Peyer's patch (tissue), 4 donors: ENCODE measurements at regions not wholly inside any gene's neighbourhood (a gene's known extent, or its start where the extent isn't known, plus 50 kb on each side); places are given as distances from the start of the nearest gene placed in this dataset.

Source experiments
- DNase-seq, 3 donors: peaks; one replicate each; pipeline ENCODE4 v3.0.0-alpha.2; 2017 to 2019
- H3K27ac ChIP-seq, 4 donors: fragments of 200-600 bp; sonication (generic); one replicate each; pipeline ENCODE4 v1.5.1; 2016 to 2019
- H3K27me3 ChIP-seq, 2 donors: fragments of 200-600 bp; sonication (generic); one replicate each; pipeline ENCODE4 v1.5.1; 2019
- H3K36me3 ChIP-seq, 3 donors: fragments of 200-600 bp; sonication (generic); one replicate each; pipeline ENCODE4 v1.5.1; 2016 to 2019
- H3K4me1 ChIP-seq, 4 donors: fragments of 200-600 bp; sonication (generic); one replicate each; pipeline ENCODE4 v1.5.1; 2016 to 2019
- H3K4me3 ChIP-seq, 4 donors: fragments of 200-600 bp; sonication (generic); 1 replicate in 3 of 4; 2 replicates in 1 of 4; pipeline ENCODE4 v1.5.1; 2016 to 2019; ENCODE audit warnings: mild to moderate bottlenecking in 1 of 4
- H3K9me3 ChIP-seq, 4 donors: fragments of 200-600 bp; sonication (generic); one replicate each; pipeline ENCODE4 v1.5.1; 2016 to 2019; ENCODE audit warnings: mild to moderate bottlenecking in 1 of 4
- CTCF ChIP-seq, 6 experiments: fragments of 450-650 bp in 4 of 6; fragments of 200-600 bp in 2 of 6; sonication (generic) in 1 of 6; IDR thresholded peaks; one replicate each; pipeline ENCODE4 v1.5.1; 2017 to 2019; ENCODE audit warnings: antibody characterized with exemption in 6 of 6, mild to moderate bottlenecking in 3 of 6, moderate library complexity in 1 of 6
- POLR2A ChIP-seq, 2 donors: fragments of 450-650 bp; IDR thresholded peaks; one replicate each; pipeline ENCODE4 v1.5.1; 2017; ENCODE audit warnings: antibody characterized with exemption in 2 of 2, mild to moderate bottlenecking in 2 of 2, moderate library complexity in 2 of 2

- Histone ChIP-seq H3K36me3 (no peaks in the 10 kb centered on the region), H3K27ac (no peak overlapping the region), H3K4me3 (no peak overlapping the region), H3K4me1 (no peaks in the 10 kb centered on the region), H3K9me3 (no peaks in the 10 kb centered on the region), H3K27me3 (no peaks in the 10 kb centered on the region)
- TF ChIP-seq CTCF (IDR thresholded peaks at IDR 0.05): no peak
- no peak for DNase-seq
Measured at GRCh38 chr15:91737151-91737818, 116.2 kb upstream of the SLCO3A1 start.

GRCh38 chr15:91741986-91742385 lies 111.5 kb upstream of the SLCO3A1 start:
- DNase-seq: no peak
- Histone ChIP-seq H3K27ac (no peak overlapping the region), H3K9me3 (no peaks in the 10 kb centered on the region), H3K4me1 (no peaks in the 10 kb centered on the region), H3K27me3 (no peaks in the 10 kb centered on the region), H3K36me3 (no peaks in the 10 kb centered on the region), H3K4me3 (no peak overlapping the region)
- TF ChIP-seq CTCF (IDR thresholded peaks at IDR 0.05): no peak
- no peak for TF ChIP-seq POLR2A (IDR thresholded peaks at IDR 0.05)

- TF ChIP-seq POLR2A (IDR thresholded peaks at IDR 0.05) (no peak), CTCF (IDR thresholded peaks at IDR 0.05) (no peak)
- Histone ChIP-seq H3K36me3 (no peaks in the 10 kb centered on the region), H3K4me1 (no peaks in the 10 kb centered on the region), H3K9me3 (no peaks in the 10 kb centered on the region), H3K27me3 (no peaks in the 10 kb centered on the region), H3K27ac (no peak overlapping the region), H3K4me3 (no peak overlapping the region)
- DNase-seq: no peak
Measured at GRCh38 chr15:91751611-91752010, 101.9 kb upstream of the SLCO3A1 start.

- Histone ChIP-seq H3K27me3 (no peaks in the 10 kb centered on the region), H3K36me3 (no peaks in the 10 kb centered on the region), H3K4me1 (no peaks in the 10 kb centered on the region), H3K27ac (no peak overlapping the region), H3K9me3 (no peaks in the 10 kb centered on the region), H3K4me3 (no peak overlapping the region)
- TF ChIP-seq POLR2A (IDR thresholded peaks at IDR 0.05) (no peak), CTCF (IDR thresholded peaks at IDR 0.05) (no peak)
- DNase-seq: no peak
Measured at GRCh38 chr15:91752081-91752785, 101.3 kb upstream of the SLCO3A1 start.

GRCh38 chr15:91759560-91759959 lies 93.9 kb upstream of the SLCO3A1 start:
- Histone ChIP-seq H3K9me3 (no peaks in the 10 kb centered on the region), H3K27ac (no peak overlapping the region), H3K27me3 (no peaks in the 10 kb centered on the region), H3K36me3 (no peaks in the 10 kb centered on the region), H3K4me1 (no peaks in the 10 kb centered on the region), H3K4me3 (no peak overlapping the region)
- TF ChIP-seq CTCF (IDR thresholded peaks at IDR 0.05): no peak
- TF ChIP-seq POLR2A (IDR thresholded peaks at IDR 0.05): no peak
- no peak for DNase-seq
